ENCODE measurements at regions not wholly inside any gene's neighbourhood (a gene's known extent, or its start where the extent isn't known, plus 50 kb on each side); places are given as distances from the start of the nearest gene placed in this dataset.

- TF ChIP-seq CTCF (IDR thresholded peaks at IDR 0.05), result no peak
- TF ChIP-seq POLR2A (IDR thresholded peaks at IDR 0.05), result no peak
- no peak for TF ChIP-seq EP300 (IDR thresholded peaks at IDR 0.05; ENCODE audit: low read depth)
- TF ChIP-seq POLR2AphosphoS5 (IDR thresholded peaks at IDR 0.05), result no peak
Observed at GRCh38 chr18:43775591-43775990, 498.3 kb upstream of the SYT4 start.

All from transverse colon (tissue), 4 donors.